C4-2B (cell line): ENCODE measurements at regions not wholly inside any gene's neighbourhood (a gene's known extent, or its start where the extent isn't known, plus 50 kb on each side); places are given as distances from the start of the nearest gene placed in this dataset.

Experiments
- ZFX ChIP-seq: fragments of 450-650 bp; IDR thresholded peaks from 2 replicates; pipeline ENCODE4 v1.6.1; 2017
- TF ChIP-seq, protein P1 (sequence below): fragments of 450-650 bp; conservative IDR thresholded peaks from 2 replicates; pipeline ENCODE4 v1.5.1; 2017; ENCODE audit warnings: mild to moderate bottlenecking

DNA sequence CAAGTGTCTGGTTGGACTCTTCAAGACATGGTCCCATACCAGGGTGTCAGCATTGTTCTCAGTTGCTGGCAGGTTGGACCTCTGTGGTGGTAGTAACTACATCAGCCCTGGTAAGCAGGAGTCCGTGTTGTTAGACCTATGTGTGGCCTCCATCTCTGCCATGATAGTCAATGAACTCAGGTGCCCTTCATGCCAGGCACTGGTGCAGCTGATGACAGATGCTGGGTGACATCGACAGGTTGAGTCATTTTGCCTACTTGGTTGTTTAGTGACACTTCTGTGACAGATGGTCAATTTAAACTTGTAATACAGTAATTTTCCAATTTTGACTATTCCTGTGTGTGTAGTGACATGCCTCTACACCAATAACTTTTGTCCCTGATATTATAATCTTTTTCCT lies 189.7 kb downstream of the SP3 start:
- TF ChIP-seq, protein P1, sequence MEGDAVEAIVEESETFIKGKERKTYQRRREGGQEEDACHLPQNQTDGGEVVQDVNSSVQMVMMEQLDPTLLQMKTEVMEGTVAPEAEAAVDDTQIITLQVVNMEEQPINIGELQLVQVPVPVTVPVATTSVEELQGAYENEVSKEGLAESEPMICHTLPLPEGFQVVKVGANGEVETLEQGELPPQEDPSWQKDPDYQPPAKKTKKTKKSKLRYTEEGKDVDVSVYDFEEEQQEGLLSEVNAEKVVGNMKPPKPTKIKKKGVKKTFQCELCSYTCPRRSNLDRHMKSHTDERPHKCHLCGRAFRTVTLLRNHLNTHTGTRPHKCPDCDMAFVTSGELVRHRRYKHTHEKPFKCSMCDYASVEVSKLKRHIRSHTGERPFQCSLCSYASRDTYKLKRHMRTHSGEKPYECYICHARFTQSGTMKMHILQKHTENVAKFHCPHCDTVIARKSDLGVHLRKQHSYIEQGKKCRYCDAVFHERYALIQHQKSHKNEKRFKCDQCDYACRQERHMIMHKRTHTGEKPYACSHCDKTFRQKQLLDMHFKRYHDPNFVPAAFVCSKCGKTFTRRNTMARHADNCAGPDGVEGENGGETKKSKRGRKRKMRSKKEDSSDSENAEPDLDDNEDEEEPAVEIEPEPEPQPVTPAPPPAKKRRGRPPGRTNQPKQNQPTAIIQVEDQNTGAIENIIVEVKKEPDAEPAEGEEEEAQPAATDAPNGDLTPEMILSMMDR = no peak
- TF ChIP-seq ZFX = no peak
